Left cardiac atrium (tissue), 4 donors: ENCODE measurements at regions not wholly inside any gene's neighbourhood (a gene's known extent, or its start where the extent isn't known, plus 50 kb on each side); places are given as distances from the start of the nearest gene placed in this dataset.

Experiments
- ATAC-seq, 2 donors: fragments of 200-7000 bp; cut with Tn5 transposase; one replicate each; pipeline ENCODE4 v1.9.1; 2020; ENCODE audit warnings: mild to moderate bottlenecking in 2 of 2, moderate library complexity in 2 of 2
- DNase-seq: peaks from one replicate; pipeline ENCODE4 v3.0.0-alpha.2; 2020
- intact Hi-C, 2 donors: fragments of 100-400 bp; cut with DNase I; formaldehyde crosslinking; loops; one replicate each; pipeline versions ENCODE4 v1.14.1 to v1.15.1; 2022 to 2023
- donor health status: DM: no; HTN: yes; CAD: no.
- donor health status: DM: no; HTN: yes; CAD: no; lungs with severe emphysema.
- donor health status: DM: yes; HTN: yes; CAD: no.
- donor health status: Dilated cardiomyopathy.

DNA sequence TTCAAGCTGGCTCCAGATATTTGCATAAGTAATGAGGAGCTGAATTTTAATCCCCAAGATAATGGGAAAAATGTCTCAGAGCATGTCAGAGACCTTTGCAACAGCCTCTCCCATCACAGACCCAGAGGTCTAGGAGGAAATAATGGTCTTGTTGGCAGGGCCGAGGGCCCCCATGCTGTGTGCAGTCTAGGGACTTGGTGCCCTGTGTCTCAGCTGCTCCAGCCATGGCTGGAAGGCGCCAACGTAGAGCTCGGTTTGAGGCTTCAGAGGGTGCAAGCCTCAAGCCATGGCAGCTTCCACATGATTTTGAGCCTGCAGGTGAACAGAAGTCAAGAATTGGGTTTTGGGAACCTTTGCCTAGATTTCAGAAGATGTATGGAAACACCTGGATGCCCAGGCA, 134.7 kb downstream of the LYPLAL1 start:
- no peak for ATAC-seq
- no peak for DNase-seq
- intact Hi-C loops: loop anchor here in 1 of 2 donors (10.0 kb wide), 1 partner anchor 506 kb away; no protein-coding TSS in a partner anchor

DNA sequence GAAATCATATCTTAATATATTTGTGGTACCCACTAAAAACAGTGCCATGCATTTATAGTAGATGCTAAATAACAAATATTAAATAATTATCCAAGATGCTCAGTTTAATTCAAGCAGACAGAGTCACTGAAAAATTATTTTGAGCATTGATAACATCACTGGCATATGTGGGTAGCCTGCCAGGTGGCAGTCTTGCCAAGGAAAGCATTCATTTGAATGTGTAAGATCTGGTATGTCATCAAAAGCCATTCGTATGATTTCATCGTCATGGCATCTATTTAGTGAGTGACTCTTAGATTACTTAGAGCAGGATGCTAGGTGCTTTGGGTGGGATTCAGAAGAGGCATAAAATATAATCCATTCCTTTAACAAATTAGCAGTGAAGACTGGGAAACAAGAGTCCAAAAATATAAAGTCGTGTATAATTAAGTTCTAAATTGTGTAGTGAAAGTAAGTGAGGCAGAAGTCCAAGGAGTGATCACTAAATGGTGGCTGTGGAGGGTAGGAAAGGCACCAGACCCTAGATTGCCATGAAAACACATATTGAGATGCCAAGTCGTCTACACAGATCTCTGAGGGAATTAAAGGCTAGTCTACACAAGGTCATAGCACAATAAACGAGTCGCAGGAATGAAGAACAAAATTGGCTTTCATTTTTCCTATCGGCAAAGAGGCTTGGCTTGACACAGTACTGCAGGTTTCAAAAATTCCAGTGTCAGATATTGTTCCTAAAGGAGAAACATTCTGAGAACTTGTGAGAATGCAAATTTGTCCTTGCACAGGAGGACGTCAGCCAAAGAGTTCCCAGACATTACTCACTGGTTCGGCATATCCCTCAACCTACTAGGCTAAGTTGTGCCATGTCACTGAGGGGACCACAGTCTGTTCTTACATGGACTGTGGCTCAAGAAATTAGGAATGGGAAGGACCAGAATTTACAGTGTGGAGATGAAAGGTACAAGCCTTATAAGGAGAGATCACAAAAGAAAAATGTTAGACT, 130.8 kb downstream of the LYPLAL1 start:
- intact Hi-C loops: loop anchor here in 1 of 2 donors (10.0 kb wide), 1 partner anchor 510 kb away; no protein-coding TSS in a partner anchor
- DNase-seq (no peak), ATAC-seq (peak; percentile 76 to 94)

- no peak for DNase-seq
- intact Hi-C loops: loop anchor here in 1 of 2 donors (10.0 kb wide), 1 partner anchor 512 kb away; no protein-coding TSS in a partner anchor
- ATAC-seq: no peak
Measured at GRCh38 chr1:219302697-219303096, 129.0 kb downstream of the LYPLAL1 start.

DNA sequence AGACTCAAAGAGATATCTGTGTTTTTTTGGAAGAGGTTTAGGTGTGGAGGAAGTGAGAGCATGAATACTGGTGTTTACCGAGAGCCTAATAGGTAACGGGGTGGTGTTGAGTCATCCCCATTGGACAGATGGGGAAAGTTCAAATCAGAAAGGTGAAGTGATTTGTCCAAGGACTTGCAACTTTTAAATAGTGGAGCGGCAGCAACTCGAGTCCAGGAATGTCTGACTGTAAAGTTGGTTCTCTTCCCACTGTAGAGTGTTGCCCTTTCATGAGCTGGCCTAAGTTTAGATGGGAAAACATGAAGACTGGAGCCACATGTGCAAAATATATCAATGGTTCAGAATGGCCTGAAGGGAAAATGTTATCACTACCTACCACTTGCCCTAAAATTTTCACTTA, 125.7 kb downstream of the LYPLAL1 start:
- ATAC-seq: peak in 1 of 2 donors; percentile 9
- DNase-seq: no peak
- intact Hi-C loops: no loop called here

- ATAC-seq: peak; percentile 8 to 76
- intact Hi-C loops: no loop called here
- DNase-seq: no peak
Measured at GRCh38 chr1:219298571-219299148, 125.0 kb downstream of the LYPLAL1 start.

GRCh38 chr1:219296430-219297355, 123.0 kb downstream of the LYPLAL1 start:
- intact Hi-C loops: no loop called here
- no peak for DNase-seq
- no peak for ATAC-seq

GRCh38 chr1:219294251-219294650, 120.6 kb downstream of the LYPLAL1 start:
- ATAC-seq: no peak
- intact Hi-C loops: no loop called here
- DNase-seq: no peak

DNA sequence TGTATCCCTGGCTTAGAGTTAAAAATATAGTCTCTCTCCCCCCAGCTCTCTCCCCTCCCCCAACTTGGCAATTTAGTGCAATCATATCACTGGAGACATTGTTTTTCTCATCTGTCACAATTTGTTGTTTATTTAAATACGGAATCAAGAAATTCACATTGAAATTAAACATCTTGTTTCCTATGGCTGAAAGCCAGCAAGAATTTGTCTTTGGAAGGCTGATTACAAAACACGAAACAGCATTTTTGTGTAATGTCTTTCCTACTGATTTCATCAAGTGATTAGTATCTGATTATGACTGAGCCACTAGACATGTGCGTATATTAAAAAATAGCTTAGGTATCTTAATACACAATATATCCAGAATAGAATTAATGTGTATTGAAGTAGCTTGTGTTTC, 119.7 kb downstream of the LYPLAL1 start:
- ATAC-seq (no peak), DNase-seq (no peak)
- intact Hi-C loops: no loop called here

DNA sequence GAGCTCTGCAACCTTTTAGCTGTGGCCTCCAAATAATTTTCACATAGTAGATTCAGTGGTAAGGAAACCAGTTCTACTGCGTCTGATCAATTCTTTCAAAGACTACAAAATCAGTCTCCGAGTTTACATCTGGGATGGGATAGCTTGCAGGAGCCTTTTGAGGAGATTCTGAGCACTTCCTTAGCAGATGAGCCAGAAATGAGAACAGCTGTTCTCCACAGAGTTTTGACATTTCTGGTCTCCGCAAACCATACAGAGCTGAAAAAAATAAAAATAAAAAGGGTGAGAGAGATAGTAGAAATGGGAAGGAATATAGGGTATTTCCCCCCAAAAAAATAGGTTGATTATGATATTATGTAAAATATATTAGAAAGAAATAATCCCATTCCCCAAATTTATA, 119.3 kb downstream of the LYPLAL1 start:
- ATAC-seq: peak in 1 of 2 donors; percentile 27

GRCh38 chr1:219292341-219292740, 118.7 kb downstream of the LYPLAL1 start:
- intact Hi-C loops: no loop called here
- no peak for ATAC-seq
- no peak for DNase-seq

More for the DNA sequence above, 119.3 kb downstream of the LYPLAL1 start:
- DNase-seq: no peak
- intact Hi-C loops: no loop called here

- intact Hi-C loops: no loop called here
- ATAC-seq: no peak
- DNase-seq: no peak
Measured at GRCh38 chr1:219289171-219289570, 115.5 kb downstream of the LYPLAL1 start.

GRCh38 chr1:219283541-219283940, 109.9 kb downstream of the LYPLAL1 start:
- ATAC-seq (no peak), DNase-seq (no peak)
- intact Hi-C loops: no loop called here

DNA sequence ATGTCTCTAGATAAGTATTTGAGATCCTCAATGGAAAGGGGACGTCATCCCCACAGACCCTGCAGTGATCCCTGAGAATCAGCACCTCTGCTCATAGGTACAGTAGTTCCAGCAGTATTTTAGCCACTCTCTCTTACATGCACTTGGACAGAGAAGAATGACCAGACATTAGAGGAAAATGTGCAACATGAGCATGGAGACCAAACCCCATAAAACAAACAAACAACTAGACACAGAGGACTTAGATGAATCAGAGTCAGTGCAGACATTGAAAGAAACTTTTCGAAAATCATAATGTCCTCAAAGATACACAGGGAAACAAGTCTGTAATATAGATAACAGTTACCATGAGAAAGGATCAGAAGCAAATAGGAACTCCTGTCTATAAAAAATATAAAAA, 108.2 kb downstream of the LYPLAL1 start:
- intact Hi-C loops: no loop called here
- ATAC-seq (no peak), DNase-seq (no peak)

GRCh38 chr1:219279017-219279770, 105.5 kb downstream of the LYPLAL1 start:
- ATAC-seq: no peak
- intact Hi-C loops: no loop called here

DNA sequence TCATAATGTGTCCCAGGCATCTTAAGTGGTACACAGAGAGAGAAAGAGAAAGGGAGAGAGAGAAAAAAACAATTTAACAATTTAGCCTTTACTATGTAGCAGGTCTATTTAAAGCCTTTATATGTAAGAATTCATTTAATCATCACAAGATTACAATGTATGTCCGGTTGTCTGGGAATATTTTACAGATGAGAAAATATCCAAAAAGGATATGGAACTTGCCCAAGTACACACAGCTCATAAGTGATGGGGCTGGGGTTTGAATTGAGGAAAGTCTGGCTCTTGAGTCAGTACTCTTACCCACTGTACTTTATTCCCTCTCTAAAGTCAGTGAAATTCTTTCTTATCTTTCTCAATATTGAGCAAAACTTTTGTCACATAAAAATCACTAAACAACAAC, 104.6 kb downstream of the LYPLAL1 start:
- ATAC-seq (no peak), DNase-seq (no peak)
- intact Hi-C loops: no loop called here

More at GRCh38 chr1:219279017-219279770, 105.5 kb downstream of the LYPLAL1 start:
- no peak for DNase-seq

- DNase-seq: no peak
- ATAC-seq: no peak
- intact Hi-C loops: no loop called here
Measured at GRCh38 chr1:219277304-219278105, 103.8 kb downstream of the LYPLAL1 start.

GRCh38 chr1:219276049-219276738, 102.5 kb downstream of the LYPLAL1 start:
- ATAC-seq (no peak), DNase-seq (no peak)
- intact Hi-C loops: no loop called here
